ENCODE measurements at regions not wholly inside any gene's neighbourhood (a gene's known extent, or its start where the extent isn't known, plus 50 kb on each side); places are given as distances from the start of the nearest gene placed in this dataset.

- TF ChIP-seq CTCF (IDR thresholded peaks at IDR 0.05), result no peak
- no peak for TF ChIP-seq EP300 (IDR thresholded peaks at IDR 0.05)
- no peak for TF ChIP-seq POLR2A (IDR thresholded peaks at IDR 0.05)
- no peak for TF ChIP-seq POLR2AphosphoS5 (IDR thresholded peaks at IDR 0.05)
These were observed 233.8 kb upstream of the UBASH3B start for GRCh38 chr11:122421702-122422101.

Measured in stomach (tissue), 4 donors.